HEK293T (cell line): ENCODE measurements at regions not wholly inside any gene's neighbourhood (a gene's known extent, or its start where the extent isn't known, plus 50 kb on each side); places are given as distances from the start of the nearest gene placed in this dataset.

ENCODE experiments used
- BHLHE40 ChIP-seq: fragments of 450-650 bp; IDR thresholded peaks from 2 replicates; pipeline ENCODE4 v1.6.1; 2016; ENCODE audit warnings: mild to moderate bottlenecking, moderate library complexity, borderline replicate concordance
- CTBP1 ChIP-seq: fragments of 450-650 bp; IDR thresholded peaks from 2 replicates; pipeline ENCODE4 v1.6.1; 2016; ENCODE audit warnings: borderline replicate concordance
- HDGF ChIP-seq: fragments of 450-650 bp; IDR thresholded peaks from 2 replicates; pipeline ENCODE4 v1.6.1; 2017; ENCODE audit warnings: antibody characterized with exemption, borderline replicate concordance
- L3MBTL2 ChIP-seq: fragments of 450-650 bp; conservative IDR thresholded peaks from 2 replicates; pipeline ENCODE4 v1.6.1; 2016; ENCODE audit warnings: mild to moderate bottlenecking
- TARDBP ChIP-seq: fragments of 450-650 bp; IDR thresholded peaks from 2 replicates; pipeline ENCODE4 v1.6.1; 2016
- TF ChIP-seq, protein P1 (sequence below): fragments of 450-650 bp; IDR thresholded peaks from 2 replicates; pipeline ENCODE4 v1.6.1; 2016

DNA sequence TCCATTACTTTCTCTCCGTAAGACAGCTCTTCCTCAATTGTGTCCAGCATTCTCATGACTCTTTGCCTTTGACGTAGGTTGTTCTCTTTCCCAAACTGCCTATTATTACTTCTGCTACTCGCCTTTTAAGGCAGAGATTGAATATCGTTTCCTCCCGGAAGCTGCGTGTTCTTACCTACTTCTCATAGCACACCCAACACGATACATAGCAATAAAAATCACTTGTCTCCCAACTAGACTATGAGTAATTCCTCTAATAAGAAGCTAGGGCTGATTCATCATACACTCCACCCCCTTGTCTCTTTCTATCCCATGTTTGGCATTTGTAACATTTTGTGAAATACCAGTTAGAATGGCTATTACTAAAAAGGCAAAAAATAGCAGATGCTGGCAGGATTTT is 55.8 kb upstream of the SGIP1 start:
- TF ChIP-seq BHLHE40 (no peak), TARDBP (no peak), L3MBTL2 (no peak), CTBP1 (no peak), HDGF (no peak)
- TF ChIP-seq, protein P1, sequence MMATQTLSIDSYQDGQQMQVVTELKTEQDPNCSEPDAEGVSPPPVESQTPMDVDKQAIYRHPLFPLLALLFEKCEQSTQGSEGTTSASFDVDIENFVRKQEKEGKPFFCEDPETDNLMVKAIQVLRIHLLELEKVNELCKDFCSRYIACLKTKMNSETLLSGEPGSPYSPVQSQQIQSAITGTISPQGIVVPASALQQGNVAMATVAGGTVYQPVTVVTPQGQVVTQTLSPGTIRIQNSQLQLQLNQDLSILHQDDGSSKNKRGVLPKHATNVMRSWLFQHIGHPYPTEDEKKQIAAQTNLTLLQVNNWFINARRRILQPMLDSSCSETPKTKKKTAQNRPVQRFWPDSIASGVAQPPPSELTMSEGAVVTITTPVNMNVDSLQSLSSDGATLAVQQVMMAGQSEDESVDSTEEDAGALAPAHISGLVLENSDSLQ = no peak
